ENCODE measurements at regions not wholly inside any gene's neighbourhood (a gene's known extent, or its start where the extent isn't known, plus 50 kb on each side); places are given as distances from the start of the nearest gene placed in this dataset.

GRCh38 chr5:5710471-5710870, 288.0 kb downstream of the ICE1 start:
- Histone ChIP-seq H3K4me2 (ENCODE audit: control insufficient read depth, extremely low read depth, insufficient read depth, low read depth, low read length) (no peak overlapping the region), H3K27ac (ENCODE audit: control insufficient read depth, insufficient read depth, low read length) (no peak overlapping the region), H3K27me3 (ENCODE audit: control insufficient read depth, extremely low read depth, insufficient read depth, low read length) (no peaks in the 10 kb centered on the region)

DNA sequence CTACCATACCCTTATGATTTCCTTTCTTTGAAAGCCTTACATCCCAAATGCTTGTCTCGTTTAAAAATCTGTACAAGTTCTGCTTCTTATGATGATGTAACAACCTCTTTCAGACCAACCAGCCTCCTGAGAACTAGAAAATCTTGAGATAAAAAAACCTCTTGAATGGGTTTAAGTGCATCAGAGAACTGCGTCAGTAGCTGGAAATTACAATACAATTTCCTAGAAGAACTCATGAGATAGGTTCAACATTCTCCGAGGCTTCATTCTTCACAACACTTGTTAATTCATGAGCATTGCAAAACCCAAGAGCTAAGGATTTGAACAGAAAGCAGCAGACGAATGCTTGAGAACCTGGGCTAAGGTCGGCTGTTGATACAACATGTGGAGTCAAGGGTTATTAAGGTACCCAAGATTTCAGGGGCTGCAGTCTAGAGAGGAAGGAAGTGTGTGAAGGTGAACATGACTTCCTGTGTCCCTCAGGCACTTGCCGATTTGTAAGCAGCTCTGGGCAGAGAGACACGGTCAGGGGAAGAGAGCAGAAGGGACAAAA, 286.0 kb downstream of the ICE1 start:
- FAIRE-seq (no peak), DNase-seq (ENCODE audit: low read depth, low spot score) (no peak)
- Histone ChIP-seq H3K4me1 (ENCODE audit: control insufficient read depth, extremely low read depth, insufficient read depth, low read length) (no peaks in the 10 kb centered on the region), H3K9ac (ENCODE audit: control insufficient read depth, extremely low read depth, insufficient read depth, low read length) (no peak overlapping the region), H4K20me1 (ENCODE audit: control insufficient read depth, extremely low read depth, insufficient read depth, low read length) (no peaks in the 10 kb centered on the region), H3K9me1 (ENCODE audit: control insufficient read depth, extremely low read depth, insufficient read depth, low read length) (no peaks in the 10 kb centered on the region), H3K27ac (ENCODE audit: control insufficient read depth, insufficient read depth, low read length) (no peak overlapping the region), H3K79me2 (ENCODE audit: control insufficient read depth, insufficient read depth, low read length) (no peaks in the 10 kb centered on the region), H3K9me3 (ENCODE audit: control insufficient read depth, low read depth, low read length) (no peaks in the 10 kb centered on the region), H2AFZ (ENCODE audit: control insufficient read depth, low read length) (no peak overlapping the region), H3K36me3 (ENCODE audit: control insufficient read depth in 2 of 2, extremely low read depth in 1 of 2, insufficient read depth in 2 of 2, low read length in 2 of 2) (no peaks in the 10 kb centered on the region), H3K4me2 (ENCODE audit: control insufficient read depth, extremely low read depth, insufficient read depth, low read depth, low read length) (no peak overlapping the region), H3K27me3 (ENCODE audit: control insufficient read depth, extremely low read depth, insufficient read depth, low read length) (no peaks in the 10 kb centered on the region), H3K4me3 (ENCODE audit: control insufficient read depth in 2 of 3, extremely low read depth in 1 of 3, insufficient read depth in 2 of 3, low read depth in 1 of 3, low read length in 3 of 3) (no peak overlapping the region)
- dilution Hi-C loops (cut with MboI; ENCODE audit: extremely low pct_ligation_motif_present, low sequenced_read_pairs) = no loop called here
- no peak for TF ChIP-seq EZH2 (IDR thresholded peaks at IDR 0.05; ENCODE audit: low read length)
- TF ChIP-seq, protein P1, sequence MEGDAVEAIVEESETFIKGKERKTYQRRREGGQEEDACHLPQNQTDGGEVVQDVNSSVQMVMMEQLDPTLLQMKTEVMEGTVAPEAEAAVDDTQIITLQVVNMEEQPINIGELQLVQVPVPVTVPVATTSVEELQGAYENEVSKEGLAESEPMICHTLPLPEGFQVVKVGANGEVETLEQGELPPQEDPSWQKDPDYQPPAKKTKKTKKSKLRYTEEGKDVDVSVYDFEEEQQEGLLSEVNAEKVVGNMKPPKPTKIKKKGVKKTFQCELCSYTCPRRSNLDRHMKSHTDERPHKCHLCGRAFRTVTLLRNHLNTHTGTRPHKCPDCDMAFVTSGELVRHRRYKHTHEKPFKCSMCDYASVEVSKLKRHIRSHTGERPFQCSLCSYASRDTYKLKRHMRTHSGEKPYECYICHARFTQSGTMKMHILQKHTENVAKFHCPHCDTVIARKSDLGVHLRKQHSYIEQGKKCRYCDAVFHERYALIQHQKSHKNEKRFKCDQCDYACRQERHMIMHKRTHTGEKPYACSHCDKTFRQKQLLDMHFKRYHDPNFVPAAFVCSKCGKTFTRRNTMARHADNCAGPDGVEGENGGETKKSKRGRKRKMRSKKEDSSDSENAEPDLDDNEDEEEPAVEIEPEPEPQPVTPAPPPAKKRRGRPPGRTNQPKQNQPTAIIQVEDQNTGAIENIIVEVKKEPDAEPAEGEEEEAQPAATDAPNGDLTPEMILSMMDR (optimal IDR thresholded peaks at IDR 0.05 in 1 of 3, IDR thresholded peaks at IDR 0.05 in 1 of 3, conservative IDR thresholded peaks at IDR 0.05 in 1 of 3; ENCODE audit: extremely low read depth in 1 of 3, insufficient read depth in 2 of 3, low read length in 3 of 3) = no peak

More at GRCh38 chr5:5710471-5710870, 288.0 kb downstream of the ICE1 start:
- dilution Hi-C loops (cut with MboI; ENCODE audit: extremely low pct_ligation_motif_present, low sequenced_read_pairs) = no loop called here
- Histone ChIP-seq H3K79me2 (ENCODE audit: control insufficient read depth, insufficient read depth, low read length) (no peaks in the 10 kb centered on the region), H3K9ac (ENCODE audit: control insufficient read depth, extremely low read depth, insufficient read depth, low read length) (no peak overlapping the region), H3K4me3 (ENCODE audit: control insufficient read depth in 2 of 3, extremely low read depth in 1 of 3, insufficient read depth in 2 of 3, low read depth in 1 of 3, low read length in 3 of 3) (no peak overlapping the region), H3K36me3 (ENCODE audit: control insufficient read depth in 2 of 2, extremely low read depth in 1 of 2, insufficient read depth in 2 of 2, low read length in 2 of 2) (no peaks in the 10 kb centered on the region), H2AFZ (ENCODE audit: control insufficient read depth, low read length) (no peak overlapping the region), H3K9me1 (ENCODE audit: control insufficient read depth, extremely low read depth, insufficient read depth, low read length) (no peaks in the 10 kb centered on the region), H4K20me1 (ENCODE audit: control insufficient read depth, extremely low read depth, insufficient read depth, low read length) (no peaks in the 10 kb centered on the region), H3K4me1 (ENCODE audit: control insufficient read depth, extremely low read depth, insufficient read depth, low read length) (no peaks in the 10 kb centered on the region), H3K9me3 (ENCODE audit: control insufficient read depth, low read depth, low read length) (no peaks in the 10 kb centered on the region)
- TF ChIP-seq, protein P1 (optimal IDR thresholded peaks at IDR 0.05 in 1 of 3, IDR thresholded peaks at IDR 0.05 in 1 of 3, conservative IDR thresholded peaks at IDR 0.05 in 1 of 3; ENCODE audit: extremely low read depth in 1 of 3, insufficient read depth in 2 of 3, low read length in 3 of 3) = no peak
- TF ChIP-seq EZH2 (IDR thresholded peaks at IDR 0.05; ENCODE audit: low read length) = no peak
- no peak for FAIRE-seq
- DNase-seq (ENCODE audit: low read depth, low spot score) = no peak

Measured in keratinocyte (primary cell).